ENCODE measurements at regions not wholly inside any gene's neighbourhood (a gene's known extent, or its start where the extent isn't known, plus 50 kb on each side); places are given as distances from the start of the nearest gene placed in this dataset.
"Not testable (repeated sequence)": the region's sequence is repeated elsewhere in the genome, so short reads cannot be mapped to it uniquely, and the experiment has no call there.

GRCh38 chr2:122078451-122078850 lies 323.0 kb downstream of the TSN start:
- no peak for DNase-seq (ENCODE audit: low read depth in 1 of 2, low spot score in 1 of 2)
- in situ Hi-C loops (cut with HindIII; ENCODE audit: low pct_unique_long_range_greater_than_20kb, low sequenced_read_pairs): no loop called here

GRCh38 chr2:122079844-122080243 lies 324.4 kb downstream of the TSN start:
- DNase-seq (ENCODE audit: low read depth in 1 of 2, low spot score in 1 of 2): no peak
- no peak for TF ChIP-seq JUND (IDR thresholded peaks at IDR 0.05; ENCODE audit: low read depth)
- in situ Hi-C loops (cut with HindIII; ENCODE audit: low pct_unique_long_range_greater_than_20kb, low sequenced_read_pairs): no loop called here

More at GRCh38 chr2:122078451-122078850, 323.0 kb downstream of the TSN start:
- no peak for TF ChIP-seq JUND (IDR thresholded peaks at IDR 0.05; ENCODE audit: low read depth)

GRCh38 chr2:122080316-122080715 lies 324.9 kb downstream of the TSN start:
- no peak for DNase-seq (ENCODE audit: low read depth in 1 of 2, low spot score in 1 of 2)
- in situ Hi-C loops (cut with HindIII; ENCODE audit: low pct_unique_long_range_greater_than_20kb, low sequenced_read_pairs): no loop called here
- no peak for TF ChIP-seq JUND (IDR thresholded peaks at IDR 0.05; ENCODE audit: low read depth)

- no peak for TF ChIP-seq JUND (IDR thresholded peaks at IDR 0.05; ENCODE audit: low read depth)
- no peak for DNase-seq (ENCODE audit: low read depth in 1 of 2, low spot score in 1 of 2)
- in situ Hi-C loops (cut with HindIII; ENCODE audit: low pct_unique_long_range_greater_than_20kb, low sequenced_read_pairs): no loop called here
Measured at GRCh38 chr2:122080871-122081270, 325.4 kb downstream of the TSN start.

- DNase-seq (ENCODE audit: low read depth in 1 of 2, low spot score in 1 of 2): no peak
- no peak for TF ChIP-seq JUND (IDR thresholded peaks at IDR 0.05; ENCODE audit: low read depth)
- in situ Hi-C loops (cut with HindIII; ENCODE audit: low pct_unique_long_range_greater_than_20kb, low sequenced_read_pairs): no loop called here
Measured at GRCh38 chr2:122081751-122082150, 326.3 kb downstream of the TSN start.

- no peak for DNase-seq (ENCODE audit: low read depth in 1 of 2, low spot score in 1 of 2)
- in situ Hi-C loops (cut with HindIII; ENCODE audit: low pct_unique_long_range_greater_than_20kb, low sequenced_read_pairs): no loop called here
- no peak for TF ChIP-seq JUND (IDR thresholded peaks at IDR 0.05; ENCODE audit: low read depth)
Measured at GRCh38 chr2:122083256-122084048, 328.0 kb downstream of the TSN start.

GRCh38 chr2:122085672-122086071 lies 330.2 kb downstream of the TSN start:
- DNase-seq (ENCODE audit: low read depth in 1 of 2, low spot score in 1 of 2); in situ Hi-C loops (cut with HindIII; ENCODE audit: low pct_unique_long_range_greater_than_20kb, low sequenced_read_pairs): not testable (repeated sequence)

GRCh38 chr2:122094557-122094956 lies 339.1 kb downstream of the TSN start:
- no peak for TF ChIP-seq JUND (IDR thresholded peaks at IDR 0.05; ENCODE audit: low read depth)
- DNase-seq (ENCODE audit: low read depth in 1 of 2, low spot score in 1 of 2): no peak
- in situ Hi-C loops (cut with HindIII; ENCODE audit: low pct_unique_long_range_greater_than_20kb, low sequenced_read_pairs): no loop called here

GRCh38 chr2:122096761-122097160 lies 341.3 kb downstream of the TSN start:
- in situ Hi-C loops (cut with HindIII; ENCODE audit: low pct_unique_long_range_greater_than_20kb, low sequenced_read_pairs): no loop called here
- DNase-seq (ENCODE audit: low read depth in 1 of 2, low spot score in 1 of 2): no peak
- TF ChIP-seq JUND (IDR thresholded peaks at IDR 0.05; ENCODE audit: low read depth): no peak

GRCh38 chr2:122098306-122098705 lies 342.9 kb downstream of the TSN start:
- DNase-seq (ENCODE audit: low read depth in 1 of 2, low spot score in 1 of 2): no peak
- in situ Hi-C loops (cut with HindIII; ENCODE audit: low pct_unique_long_range_greater_than_20kb, low sequenced_read_pairs): no loop called here
- TF ChIP-seq JUND (IDR thresholded peaks at IDR 0.05; ENCODE audit: low read depth): no peak

- TF ChIP-seq JUND (IDR thresholded peaks at IDR 0.05; ENCODE audit: low read depth): no peak
- no peak for DNase-seq (ENCODE audit: low read depth in 1 of 2, low spot score in 1 of 2)
- in situ Hi-C loops (cut with HindIII; ENCODE audit: low pct_unique_long_range_greater_than_20kb, low sequenced_read_pairs): no loop called here
Measured at GRCh38 chr2:122100346-122100745, 344.9 kb downstream of the TSN start.

GRCh38 chr2:122100756-122101155 lies 345.3 kb downstream of the TSN start:
- no peak for DNase-seq (ENCODE audit: low read depth in 1 of 2, low spot score in 1 of 2)
- no peak for TF ChIP-seq JUND (IDR thresholded peaks at IDR 0.05; ENCODE audit: low read depth)
- in situ Hi-C loops (cut with HindIII; ENCODE audit: low pct_unique_long_range_greater_than_20kb, low sequenced_read_pairs): no loop called here

GRCh38 chr2:122101319-122101718 lies 345.9 kb downstream of the TSN start:
- no peak for DNase-seq (ENCODE audit: low read depth in 1 of 2, low spot score in 1 of 2)
- in situ Hi-C loops (cut with HindIII; ENCODE audit: low pct_unique_long_range_greater_than_20kb, low sequenced_read_pairs): no loop called here
- TF ChIP-seq JUND (IDR thresholded peaks at IDR 0.05; ENCODE audit: low read depth): no peak

All from T47D (cell line).